CD4-positive, alpha-beta T cell treated with Interleukin-21 for 1 hour (primary cell): ENCODE measurements at regions not wholly inside any gene's neighbourhood (a gene's known extent, or its start where the extent isn't known, plus 50 kb on each side); places are given as distances from the start of the nearest gene placed in this dataset.
"Not testable (repeated sequence)": the region's sequence is repeated elsewhere in the genome, so short reads cannot be mapped to it uniquely, and the experiment has no call there.

ENCODE experiments used
- DNase-seq: peaks from one replicate; pipeline ENCODE4 v3.0.0-alpha.2; 2020

- no peak for DNase-seq
Measured at GRCh38 chr2:12612671-12613070, 104.1 kb upstream of the TRIB2 start.

DNA sequence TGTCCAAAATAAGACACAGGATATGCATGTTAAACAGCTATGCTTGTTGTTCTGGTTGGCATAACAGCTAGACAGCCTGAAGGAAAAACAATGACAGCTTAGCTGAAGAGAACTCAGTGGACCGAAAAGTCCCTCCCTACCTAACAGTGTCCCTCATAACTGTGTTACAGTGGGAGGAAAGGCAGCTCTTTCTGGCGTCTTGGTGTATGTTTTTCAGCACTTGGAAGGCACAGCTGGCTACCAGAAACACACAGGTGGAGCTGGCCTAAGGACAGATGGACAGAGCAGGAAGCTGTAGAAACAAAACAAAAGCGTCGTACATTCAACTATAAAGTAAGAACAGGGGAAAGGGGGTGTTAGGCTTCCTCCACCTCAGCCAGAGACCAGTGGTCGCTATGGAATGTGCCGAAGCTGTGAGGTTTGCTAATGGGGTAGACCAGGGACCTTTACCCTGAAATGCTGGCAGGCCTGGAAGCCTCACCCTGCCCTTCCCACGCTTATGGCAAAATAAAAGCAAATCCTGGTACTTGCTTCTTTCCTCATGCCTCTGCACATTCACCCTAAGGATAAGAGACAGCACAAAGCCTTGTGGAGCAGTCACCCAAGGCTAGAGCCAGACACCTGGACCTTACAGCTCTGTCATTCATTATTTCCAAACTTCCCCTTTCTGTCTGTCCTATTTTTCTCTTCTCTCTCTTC is 103.5 kb upstream of the TRIB2 start:
- DNase-seq = no peak

GRCh38 chr2:12615509-12615908 is 101.2 kb upstream of the TRIB2 start:
- DNase-seq = no peak

DNA sequence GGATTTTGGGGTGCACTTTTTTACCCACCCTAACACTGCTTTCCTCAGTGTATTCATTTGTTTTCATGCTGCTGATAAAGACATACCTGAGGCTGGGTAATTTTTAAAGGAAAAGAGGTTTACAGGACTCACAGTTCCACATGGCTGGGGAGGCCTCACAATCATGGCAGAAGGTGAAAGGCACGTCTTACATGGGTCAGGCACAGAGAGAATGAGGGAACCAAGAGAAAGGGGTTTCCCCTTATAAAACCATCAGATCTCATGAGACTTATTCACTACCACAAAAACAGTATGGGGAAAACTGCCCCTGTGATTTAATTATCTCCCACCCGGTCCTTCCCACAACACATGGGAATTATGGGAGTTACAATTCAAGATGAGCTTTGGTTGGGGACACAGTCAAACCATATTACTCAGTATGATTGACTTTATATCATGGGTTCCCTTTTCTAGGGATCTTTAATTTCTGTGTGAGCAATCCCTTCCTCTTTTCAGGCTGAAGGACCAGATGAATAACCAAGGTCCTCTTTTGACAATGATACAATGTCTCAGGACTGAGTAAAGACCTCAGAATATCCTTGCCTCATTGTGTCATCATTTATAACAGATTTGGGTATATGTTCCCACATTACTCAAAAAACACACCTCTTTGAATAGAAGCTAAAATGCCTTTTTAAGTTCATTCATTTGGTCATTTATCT is 100.1 kb upstream of the TRIB2 start:
- DNase-seq = no peak

GRCh38 chr2:12617366-12617765 is 99.4 kb upstream of the TRIB2 start:
- DNase-seq = no peak

DNA sequence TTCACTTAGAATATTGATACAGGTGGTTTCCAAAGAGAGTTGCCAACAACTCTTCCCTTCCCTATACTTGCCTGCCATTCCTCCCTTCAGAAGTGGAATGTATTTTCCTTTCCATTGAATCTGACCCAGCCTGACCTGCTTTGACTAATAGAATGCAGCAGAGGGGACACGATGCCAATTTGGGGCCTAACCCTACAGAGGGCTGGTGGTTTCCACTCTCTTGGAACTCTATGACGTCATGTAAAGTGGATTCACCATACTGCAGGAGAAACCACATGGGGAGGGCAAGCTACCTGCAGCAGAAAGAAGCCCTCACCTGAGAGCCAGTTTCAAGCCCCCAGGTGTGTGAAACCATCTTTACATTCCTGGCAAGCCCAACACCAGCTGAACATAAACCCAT is 98.9 kb upstream of the TRIB2 start:
- DNase-seq = no peak

DNA sequence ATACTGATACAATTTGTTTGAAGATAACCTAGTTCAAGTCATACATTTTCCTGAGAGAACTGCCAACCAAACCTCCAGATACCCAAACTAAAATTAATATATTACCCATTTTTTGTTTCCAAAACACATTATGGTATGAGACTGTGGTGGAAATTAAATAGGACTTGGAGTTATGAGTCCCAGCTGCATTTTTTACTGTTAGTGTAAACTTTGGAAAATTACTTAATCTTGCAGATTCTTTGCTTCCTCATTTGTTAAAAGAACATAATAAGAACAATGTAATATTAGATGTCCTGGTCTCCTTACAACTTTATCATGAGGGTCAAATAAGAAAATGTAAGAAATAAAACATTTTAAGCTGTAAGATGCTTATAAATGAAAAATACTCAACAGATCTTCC is 98.2 kb upstream of the TRIB2 start:
- no peak for DNase-seq

- no peak for DNase-seq
Measured at GRCh38 chr2:12619975-12620374, 96.8 kb upstream of the TRIB2 start.

- no peak for DNase-seq
Measured at GRCh38 chr2:12620759-12621158, 96.0 kb upstream of the TRIB2 start.

DNA sequence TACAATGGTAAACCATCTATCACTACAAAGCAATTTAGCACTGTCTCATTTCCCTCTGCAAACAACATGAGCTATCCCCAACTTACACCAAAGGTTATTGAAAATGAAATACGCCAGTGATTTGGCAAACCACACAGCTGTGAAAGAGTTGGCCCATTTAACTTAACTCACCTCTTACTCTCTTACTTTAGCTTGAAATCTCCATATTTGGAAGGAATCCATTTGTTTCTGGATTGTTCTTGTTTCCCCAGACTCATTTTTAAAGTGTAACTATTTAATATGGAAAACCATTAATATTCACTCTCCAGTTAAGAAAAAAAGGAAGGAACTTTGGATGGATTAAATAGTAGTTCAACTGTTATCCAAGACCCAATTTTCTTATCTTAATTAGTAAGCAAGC is 93.7 kb upstream of the TRIB2 start:
- no peak for DNase-seq

DNA sequence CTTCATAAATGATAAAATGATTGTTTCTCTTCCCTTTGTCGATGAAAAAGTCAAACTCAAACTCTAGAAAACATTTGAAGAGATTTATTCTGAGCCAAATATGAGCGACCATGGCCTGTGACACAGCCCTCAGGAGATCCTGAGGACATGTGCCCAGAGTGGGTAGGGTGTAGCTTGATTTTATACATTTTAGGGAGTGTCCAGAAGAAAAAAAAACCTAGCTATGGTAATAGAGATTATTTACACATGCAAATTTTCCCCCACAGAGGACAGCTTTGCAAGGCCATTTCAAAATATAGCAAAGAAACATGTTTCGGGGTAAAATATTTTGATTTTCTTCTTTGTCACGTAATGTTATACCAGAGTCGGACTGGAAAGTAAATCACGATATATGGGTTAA is 92.4 kb upstream of the TRIB2 start:
- DNase-seq = no peak

GRCh38 chr2:12624905-12625598 is 91.7 kb upstream of the TRIB2 start:
- DNase-seq = no peak

DNA sequence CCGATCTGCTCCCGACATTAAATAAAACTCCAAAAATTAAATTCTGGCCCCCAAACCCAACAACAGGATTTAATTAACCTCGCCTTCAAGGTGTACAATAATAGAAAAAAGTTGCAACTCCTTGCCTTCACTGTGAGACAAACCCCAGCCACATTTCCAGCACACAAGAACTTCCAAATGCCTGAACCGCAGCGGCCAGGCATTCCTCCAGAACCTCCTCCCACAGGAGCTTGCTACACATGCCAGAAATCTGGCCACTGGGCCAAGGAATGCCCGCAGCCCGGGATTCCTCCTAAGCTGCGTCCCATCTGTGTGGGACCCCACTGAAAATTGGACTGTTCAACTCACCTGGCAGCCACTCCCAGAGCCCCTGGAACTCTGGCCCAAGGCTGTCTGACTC is 88.2 kb upstream of the TRIB2 start:
- not testable (repeated sequence) for DNase-seq

DNA sequence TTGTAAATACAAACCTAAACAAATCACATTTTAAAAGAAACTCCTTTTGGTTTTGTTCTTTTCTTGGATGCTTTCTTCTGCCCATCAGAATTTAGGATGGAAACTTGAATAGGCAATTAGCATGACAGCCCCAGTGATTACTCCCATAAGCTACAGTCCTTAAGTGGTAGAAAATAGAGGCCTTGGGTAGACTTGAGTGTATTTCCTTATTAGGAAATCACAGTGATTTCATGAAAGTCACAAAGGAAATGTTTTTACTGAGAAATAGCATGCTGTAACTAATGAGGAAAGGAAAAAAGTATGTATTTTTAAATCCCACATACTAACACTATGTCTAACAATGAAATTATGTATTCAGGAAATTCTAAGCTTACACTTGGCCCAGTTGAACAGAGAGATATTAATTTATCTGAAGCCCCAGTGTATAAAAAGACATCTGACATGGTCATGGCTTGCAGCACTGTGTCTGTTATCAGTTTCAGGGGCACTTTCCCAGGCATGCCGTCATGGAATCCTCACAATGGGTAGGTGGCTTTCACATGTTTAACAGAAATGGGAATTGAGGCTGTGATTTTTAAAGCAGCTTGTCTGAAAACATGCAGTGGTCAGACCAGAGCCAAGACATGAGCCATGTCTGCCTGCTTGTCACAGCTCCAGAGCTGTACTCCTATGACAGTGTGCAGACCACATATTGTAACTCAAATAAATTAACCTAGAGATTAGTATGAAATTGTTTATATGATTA is 79.7 kb upstream of the TRIB2 start:
- no peak for DNase-seq

DNA sequence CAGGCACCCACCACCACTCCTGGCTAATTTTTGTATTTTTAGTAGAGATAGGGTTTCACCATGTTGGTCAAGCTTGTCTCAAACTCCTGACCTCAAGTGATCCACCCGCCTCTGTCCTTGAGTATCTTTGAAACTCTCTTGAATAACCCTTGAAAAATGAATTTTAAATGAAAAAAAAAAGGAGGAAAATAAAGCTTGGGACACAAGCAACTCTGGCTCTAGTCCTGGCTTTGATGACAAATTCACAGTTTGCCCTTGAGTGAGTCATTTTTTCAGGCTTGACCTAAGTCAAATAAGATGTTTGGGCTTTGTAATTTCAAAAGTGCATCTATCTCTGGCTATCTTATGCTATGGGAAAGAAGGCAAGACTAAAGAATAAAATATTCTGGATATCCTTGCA is 79.0 kb upstream of the TRIB2 start:
- DNase-seq = no peak

GRCh38 chr2:12641441-12641840 is 75.3 kb upstream of the TRIB2 start:
- DNase-seq = no peak

DNA sequence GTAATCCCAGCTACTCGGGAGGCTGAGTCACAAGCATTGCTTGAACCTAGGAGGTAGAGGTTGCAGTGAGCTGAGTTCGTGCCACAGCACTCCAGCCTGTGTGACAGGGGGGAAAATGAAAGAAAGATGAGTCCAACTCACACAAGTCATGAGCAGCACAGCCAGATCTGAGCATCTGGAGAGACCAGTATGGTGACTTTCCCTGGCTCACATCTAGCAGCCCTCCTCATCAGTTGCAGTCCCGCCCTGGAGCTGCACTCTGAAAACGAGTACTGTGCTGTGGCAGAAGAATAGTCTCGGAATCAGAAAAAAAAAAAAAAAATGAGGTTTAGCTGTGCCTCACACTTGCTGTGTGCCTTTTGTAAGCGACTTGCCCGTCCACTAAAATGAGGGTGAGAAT is 74.4 kb upstream of the TRIB2 start:
- no peak for DNase-seq

DNA sequence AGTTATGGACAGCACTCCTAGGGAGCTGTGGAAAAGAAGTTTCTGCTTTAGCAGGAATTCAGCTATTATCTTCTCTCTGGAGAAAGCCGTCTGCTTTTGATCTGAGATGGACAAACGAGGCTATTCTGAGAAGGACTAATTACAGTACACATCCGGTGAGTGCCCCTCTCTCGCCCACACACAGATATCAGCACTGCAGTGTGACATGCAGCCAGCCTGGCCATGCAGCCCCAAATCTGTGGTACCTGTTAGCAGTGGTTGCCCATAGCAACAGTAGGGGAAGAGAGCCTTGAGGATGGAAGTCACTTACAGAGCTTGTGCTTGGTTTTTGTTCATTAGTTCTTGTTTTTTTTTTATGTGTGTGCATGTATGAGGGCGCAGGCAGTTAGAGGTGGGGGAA is 73.9 kb upstream of the TRIB2 start:
- no peak for DNase-seq

- no peak for DNase-seq
Measured at GRCh38 chr2:12649602-12650400, 66.9 kb upstream of the TRIB2 start.

DNA sequence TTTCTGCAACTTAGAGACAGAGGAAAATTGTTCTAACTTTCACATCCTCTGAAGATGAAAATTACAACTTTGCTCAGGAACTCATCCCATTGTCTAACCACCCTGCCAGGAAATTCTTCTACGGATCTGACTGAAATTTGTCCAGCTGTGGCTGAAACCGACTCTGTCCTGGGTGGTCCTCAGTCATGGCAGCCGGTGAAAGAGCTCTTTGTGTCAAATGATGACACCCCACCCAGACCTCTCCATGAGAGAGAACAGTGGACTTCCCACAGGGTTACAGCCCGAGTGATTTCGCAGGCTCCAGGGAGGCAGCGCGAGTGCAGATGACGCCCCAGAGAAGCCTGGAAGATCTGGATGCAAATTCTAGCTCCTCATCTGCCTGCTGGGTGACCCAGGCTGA is 65.1 kb upstream of the TRIB2 start:
- no peak for DNase-seq

- no peak for DNase-seq
Measured at GRCh38 chr2:12652723-12653122, 64.0 kb upstream of the TRIB2 start.

GRCh38 chr2:12657560-12657959 is 59.2 kb upstream of the TRIB2 start:
- no peak for DNase-seq
